Esophagus muscularis mucosa (tissue), 4 donors: ENCODE measurements at regions not wholly inside any gene's neighbourhood (a gene's known extent, or its start where the extent isn't known, plus 50 kb on each side); places are given as distances from the start of the nearest gene placed in this dataset.

ENCODE experiments used
- DNase-seq: peaks from one replicate; pipeline ENCODE4 v3.0.0-alpha.2; 2017; ENCODE audit errors: extremely low spot score
- H3K27ac ChIP-seq, 4 donors: fragments of 200-600 bp; sonication (generic); replicated peaks in 1 of 4; 1 replicate in 3 of 4; 2 replicates in 1 of 4; pipeline ENCODE4 v1.5.1; 2016 to 2019; ENCODE audit warnings: mild to moderate bottlenecking in 1 of 4
- H3K27me3 ChIP-seq, 4 donors: fragments of 200-600 bp; sonication (generic); one replicate each; pipeline versions ENCODE4 v1.5.1 to v1.6.0; 2016 to 2019
- H3K36me3 ChIP-seq, 4 donors: fragments of 200-600 bp; sonication (generic); one replicate each; pipeline ENCODE4 v1.5.1; 2016 to 2019
- H3K4me1 ChIP-seq, 4 donors: fragments of 200-600 bp; sonication (generic); one replicate each; pipeline ENCODE4 v1.5.1; 2016 to 2019
- H3K4me3 ChIP-seq, 4 donors: fragments of 200-600 bp; sonication (generic); 1 replicate in 2 of 4; 2 replicates in 2 of 4; pipeline ENCODE4 v1.5.1; 2016 to 2019; ENCODE audit warnings: mild to moderate bottlenecking in 4 of 4, moderate library complexity in 1 of 4
- H3K9me3 ChIP-seq, 4 donors: fragments of 200-600 bp; sonication (generic); 1 replicate in 3 of 4; 2 replicates in 1 of 4; pipeline ENCODE4 v1.5.1; 2016 to 2019
- EP300 ChIP-seq: sonication (generic); formaldehyde crosslinking; IDR thresholded peaks from one replicate; pipeline ENCODE4 v1.6.1; 2017; ENCODE audit warnings: antibody characterized with exemption
- POLR2A ChIP-seq: fragments of 450-650 bp; IDR thresholded peaks from one replicate; pipeline ENCODE4 v1.6.1; 2017; ENCODE audit warnings: antibody characterized with exemption, moderate library complexity, mild to moderate bottlenecking, low read depth
- POLR2AphosphoS5 ChIP-seq, 2 donors: sonication (generic); formaldehyde crosslinking; IDR thresholded peaks; one replicate each; pipeline ENCODE4 v1.6.1; 2017; ENCODE audit warnings: antibody characterized with exemption in 2 of 2
- WGBS: methylation state at CpG from one replicate; pipeline ENCODE4 v1.1.5; 2018; 5-methylcytosine and 5-hydroxymethylcytosine counted together
- intact Hi-C: fragments of 100-400 bp; cut with DNase I; formaldehyde crosslinking; loops from one replicate; pipeline ENCODE4 v1.15.1; 2023
- TF ChIP-seq, protein P1 (sequence below), 3 experiments: fragments of 200-600 bp in 2 of 3; fragments of 450-650 bp in 1 of 3; sonication (generic) in 2 of 3; IDR thresholded peaks; one replicate each; pipeline ENCODE4 v1.5.1; 2017 to 2019; ENCODE audit warnings: antibody characterized with exemption in 3 of 3, mild to moderate bottlenecking in 2 of 3, moderate library complexity in 1 of 3

DNA sequence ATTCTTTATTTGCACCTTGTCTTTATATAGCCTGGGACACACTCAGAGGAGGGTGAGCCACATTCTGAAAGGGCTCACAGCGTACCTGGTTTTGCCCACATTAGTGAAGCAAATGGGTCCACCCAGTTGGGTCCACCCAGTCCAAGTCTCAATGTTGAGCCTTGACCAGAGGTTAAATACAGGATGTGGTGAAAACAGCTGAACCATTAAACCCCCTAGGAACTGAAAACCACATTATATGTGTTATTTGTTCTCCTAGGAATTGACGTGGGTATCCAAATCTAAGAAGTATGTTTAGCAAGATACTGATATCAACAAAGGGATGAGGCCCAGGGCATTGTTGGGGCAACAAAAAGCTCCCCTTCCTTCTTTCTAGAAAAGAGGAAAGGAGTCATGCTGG lies 83.8 kb downstream of the SETD4 start:
- TF ChIP-seq POLR2A: no peak
- Histone ChIP-seq H3K36me3 (no peaks in the 10 kb centered on the region), H3K9me3 (no peaks in the 10 kb centered on the region), H3K4me1 (no peaks in the 10 kb centered on the region), H3K27ac (no peak overlapping the region), H3K4me3 (no peak overlapping the region), H3K27me3 (no peaks in the 10 kb centered on the region)
- DNase-seq: no peak
- WGBS: 76% methylated on average over 2 of the region's 2 CpGs
- intact Hi-C loops: no loop called here

DNA sequence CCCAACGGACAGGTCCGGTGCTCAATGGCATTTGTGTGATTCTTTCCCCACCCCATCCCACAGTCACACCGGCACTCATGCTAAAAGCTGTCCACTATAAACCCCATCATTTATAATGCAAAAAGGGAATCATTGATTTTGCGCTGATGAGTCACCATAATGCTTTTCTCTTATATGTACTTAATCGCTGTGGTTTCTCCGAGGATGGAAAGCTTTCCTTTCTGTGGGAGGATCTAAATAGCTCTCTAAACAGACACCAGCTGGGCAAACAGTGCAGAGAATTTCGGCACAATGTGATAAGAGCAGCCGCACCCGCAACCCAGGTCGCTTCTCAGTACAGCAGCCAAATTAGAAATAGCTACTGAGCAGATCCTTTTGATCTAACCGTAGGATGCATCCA lies 85.6 kb downstream of the SETD4 start:
- DNase-seq: no peak
- H3K4me3 ChIP-seq: no peak overlapping the region
- no peaks in the 10 kb centered on the region for H3K4me1 ChIP-seq
- intact Hi-C loops: no loop called here
- 82% methylated on average over 11 of the region's 11 CpGs for WGBS
- no peak overlapping the region for H3K27ac ChIP-seq
- no peaks in the 10 kb centered on the region for H3K9me3 ChIP-seq
- no peaks in the 10 kb centered on the region for H3K36me3 ChIP-seq
- H3K27me3 ChIP-seq: no peaks in the 10 kb centered on the region
- TF ChIP-seq, protein P1, sequence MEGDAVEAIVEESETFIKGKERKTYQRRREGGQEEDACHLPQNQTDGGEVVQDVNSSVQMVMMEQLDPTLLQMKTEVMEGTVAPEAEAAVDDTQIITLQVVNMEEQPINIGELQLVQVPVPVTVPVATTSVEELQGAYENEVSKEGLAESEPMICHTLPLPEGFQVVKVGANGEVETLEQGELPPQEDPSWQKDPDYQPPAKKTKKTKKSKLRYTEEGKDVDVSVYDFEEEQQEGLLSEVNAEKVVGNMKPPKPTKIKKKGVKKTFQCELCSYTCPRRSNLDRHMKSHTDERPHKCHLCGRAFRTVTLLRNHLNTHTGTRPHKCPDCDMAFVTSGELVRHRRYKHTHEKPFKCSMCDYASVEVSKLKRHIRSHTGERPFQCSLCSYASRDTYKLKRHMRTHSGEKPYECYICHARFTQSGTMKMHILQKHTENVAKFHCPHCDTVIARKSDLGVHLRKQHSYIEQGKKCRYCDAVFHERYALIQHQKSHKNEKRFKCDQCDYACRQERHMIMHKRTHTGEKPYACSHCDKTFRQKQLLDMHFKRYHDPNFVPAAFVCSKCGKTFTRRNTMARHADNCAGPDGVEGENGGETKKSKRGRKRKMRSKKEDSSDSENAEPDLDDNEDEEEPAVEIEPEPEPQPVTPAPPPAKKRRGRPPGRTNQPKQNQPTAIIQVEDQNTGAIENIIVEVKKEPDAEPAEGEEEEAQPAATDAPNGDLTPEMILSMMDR (IDR thresholded peaks at IDR 0.05): no peak
- TF ChIP-seq POLR2A: no peak

GRCh38 chr21:35971824-35972223 lies 88.5 kb downstream of the SETD4 start:
- TF ChIP-seq, protein P1 (IDR thresholded peaks at IDR 0.05): no peak
- no peak for TF ChIP-seq EP300
- H3K4me3 ChIP-seq: no peak overlapping the region
- 100% methylated on average over 1 of the region's 1 CpG for WGBS

GRCh38 chr21:35969281-35969680 lies 91.0 kb downstream of the SETD4 start:
- no peaks in the 10 kb centered on the region for H3K27me3 ChIP-seq
- H3K9me3 ChIP-seq: no peaks in the 10 kb centered on the region
- H3K27ac ChIP-seq: no peak overlapping the region
- WGBS: 90% methylated on average over 6 of the region's 6 CpGs
- H3K4me3 ChIP-seq: no peak overlapping the region
- intact Hi-C loops: no loop called here
- no peak for DNase-seq
- H3K36me3 ChIP-seq: no peaks in the 10 kb centered on the region
- no peaks in the 10 kb centered on the region for H3K4me1 ChIP-seq
- TF ChIP-seq, protein P1 (IDR thresholded peaks at IDR 0.05): no peak
- no peak for TF ChIP-seq EP300
- TF ChIP-seq POLR2A: no peak
- TF ChIP-seq POLR2AphosphoS5 (IDR thresholded peaks at IDR 0.05): no peak

More at GRCh38 chr21:35971824-35972223, 88.5 kb downstream of the SETD4 start:
- Histone ChIP-seq H3K27me3 (no peaks in the 10 kb centered on the region), H3K4me1 (no peaks in the 10 kb centered on the region), H3K36me3 (no peaks in the 10 kb centered on the region), H3K27ac (no peak overlapping the region), H3K9me3 (no peaks in the 10 kb centered on the region)
- DNase-seq: no peak
- intact Hi-C loops: no loop called here

DNA sequence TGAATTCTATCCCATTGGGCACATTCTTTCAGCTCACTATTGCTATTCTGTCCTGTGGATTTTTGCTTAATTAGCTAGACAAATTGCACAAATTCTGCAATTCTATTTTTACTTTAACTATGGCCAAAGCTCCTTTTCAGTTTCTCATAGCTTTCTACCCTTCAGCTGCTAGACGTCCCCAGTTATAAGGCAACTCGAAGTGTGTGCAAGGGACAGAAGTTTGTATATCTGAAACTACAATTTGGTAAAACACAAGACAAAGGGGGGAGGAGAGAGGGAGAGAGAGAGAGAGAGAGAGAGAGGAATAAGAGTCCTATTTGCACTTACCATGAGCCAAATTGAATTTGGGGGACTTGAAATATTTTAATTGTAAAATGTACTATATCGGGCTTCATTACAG lies 91.8 kb downstream of the SETD4 start:
- Histone ChIP-seq H3K36me3 (no peaks in the 10 kb centered on the region), H3K4me1 (no peaks in the 10 kb centered on the region), H3K4me3 (no peak overlapping the region), H3K27me3 (no peaks in the 10 kb centered on the region), H3K9me3 (no peaks in the 10 kb centered on the region), H3K27ac (no peak overlapping the region)
- intact Hi-C loops: no loop called here
- TF ChIP-seq EP300 (no peak), POLR2AphosphoS5 (IDR thresholded peaks at IDR 0.05) (no peak), POLR2A (no peak)
- TF ChIP-seq, protein P1 (IDR thresholded peaks at IDR 0.05): no peak
- WGBS: 85% methylated on average over 3 of the region's 3 CpGs
- no peak for DNase-seq
